ENCODE measurements at regions not wholly inside any gene's neighbourhood (a gene's known extent, or its start where the extent isn't known, plus 50 kb on each side); places are given as distances from the start of the nearest gene placed in this dataset.

DNA sequence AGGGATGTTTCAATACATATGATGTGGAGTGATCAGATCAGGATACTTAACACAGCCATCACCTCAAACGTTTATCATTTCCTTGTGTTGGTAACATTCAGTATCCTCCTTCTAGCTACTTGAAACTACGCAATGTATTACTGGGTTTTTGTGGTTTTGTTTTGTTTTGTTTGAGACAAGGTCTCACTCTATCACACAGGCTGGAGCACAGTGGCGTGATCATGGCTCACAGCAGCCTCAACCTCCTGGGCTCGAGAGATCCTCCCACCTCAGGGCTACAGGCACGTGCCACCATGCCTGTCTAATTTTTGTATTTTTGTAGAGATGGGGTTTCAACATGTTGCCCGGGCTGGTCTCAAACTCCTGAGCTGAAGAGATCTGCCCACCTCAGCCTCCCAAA is 70.2 kb upstream of the BCL11B start:
- CTCF ChIA-PET, result no interaction called here
- Histone ChIP-seq H3K79me1 (ENCODE audit: low read depth in 1 of 2, low read length in 2 of 2) (no peaks in the 10 kb centered on the region), H3K56ac (ENCODE audit: extremely low read depth, insufficient read depth, low read length) (no peak overlapping the region), H3K27ac (ENCODE audit: insufficient read depth, low read length) (no peak overlapping the region), H3K36me3 (ENCODE audit: control insufficient read depth, insufficient read depth, low read length) (no peaks in the 10 kb centered on the region), H4K8ac (ENCODE audit: low read depth in 2 of 2, low read length in 2 of 2) (no peak overlapping the region), H2BK20ac (ENCODE audit: low read depth, low read length) (no peak overlapping the region), H4K20me1 (ENCODE audit: insufficient read depth, low read length) (no peaks in the 10 kb centered on the region), H3K4me3 (ENCODE audit: insufficient read depth, low read depth, low read length) (no peak overlapping the region), H3K9me1 (ENCODE audit: insufficient read depth, low read length) (no peaks in the 10 kb centered on the region), H3K27me3 (ENCODE audit: control insufficient read depth, insufficient read depth, low read length) (no peaks in the 10 kb centered on the region; the same call in none of the 2 replicates), H3K4ac (ENCODE audit: low read depth, low read length) (no peak overlapping the region), H2BK15ac (ENCODE audit: low read depth, low read length) (no peak overlapping the region), H3K18ac (ENCODE audit: low read depth, low read length) (no peak overlapping the region), H3K4me2 (ENCODE audit: low read depth, low read length) (no peak overlapping the region), H3K9me3 (ENCODE audit: control insufficient read depth, insufficient read depth, low read length) (no peaks in the 10 kb centered on the region), H2AK9ac (replicated peaks; ENCODE audit: low read depth, low read length, poor library complexity) (no peak overlapping the region), H2AK5ac (ENCODE audit: low read depth, low read length) (no peak overlapping the region), H2AFZ (replicated peaks; ENCODE audit: low read length, poor library complexity) (no peak overlapping the region), H4K91ac (ENCODE audit: insufficient read depth, low read depth, low read length) (no peak overlapping the region), H3K14ac (replicated peaks; ENCODE audit: low read depth, low read length) (no peak overlapping the region), H4K5ac (ENCODE audit: low read depth, low read length) (no peak overlapping the region), H2BK5ac (ENCODE audit: low read depth, low read length, poor library complexity, severe bottlenecking) (no peak overlapping the region), H3K4me1 (ENCODE audit: control insufficient read depth, insufficient read depth, low read length) (no peaks in the 10 kb centered on the region), H3K9ac (ENCODE audit: low read depth, low read length) (no peak overlapping the region), H3K23ac (ENCODE audit: low read depth, low read length) (no peak overlapping the region), H2BK120ac (ENCODE audit: low read depth, low read length) (no peak overlapping the region)
- no TSS peak for BruUV-seq (replicated peaks)
- no peak for TF ChIP-seq BHLHE40 (IDR thresholded peaks at IDR 0.05; ENCODE audit: low read depth, low read length)
- no peak for TF ChIP-seq CEBPB (IDR thresholded peaks at IDR 0.05; ENCODE audit: low read depth, low read length)
- no peak for TF ChIP-seq SMC3 (IDR thresholded peaks at IDR 0.05; ENCODE audit: low read depth, low read length)
- no peak for TF ChIP-seq CHD1 (IDR thresholded peaks at IDR 0.05; ENCODE audit: low read depth, low read length)
- TF ChIP-seq, protein P1, sequence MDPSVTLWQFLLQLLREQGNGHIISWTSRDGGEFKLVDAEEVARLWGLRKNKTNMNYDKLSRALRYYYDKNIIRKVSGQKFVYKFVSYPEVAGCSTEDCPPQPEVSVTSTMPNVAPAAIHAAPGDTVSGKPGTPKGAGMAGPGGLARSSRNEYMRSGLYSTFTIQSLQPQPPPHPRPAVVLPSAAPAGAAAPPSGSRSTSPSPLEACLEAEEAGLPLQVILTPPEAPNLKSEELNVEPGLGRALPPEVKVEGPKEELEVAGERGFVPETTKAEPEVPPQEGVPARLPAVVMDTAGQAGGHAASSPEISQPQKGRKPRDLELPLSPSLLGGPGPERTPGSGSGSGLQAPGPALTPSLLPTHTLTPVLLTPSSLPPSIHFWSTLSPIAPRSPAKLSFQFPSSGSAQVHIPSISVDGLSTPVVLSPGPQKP (IDR thresholded peaks at IDR 0.05; ENCODE audit: borderline replicate concordance, low read depth, low read length), result no peak
- in situ Hi-C loops (cut with MboI; ENCODE audit: low sequenced_read_pairs) (no loop called here), intact Hi-C loops (cut with micrococcal nuclease) (no loop called here), dilution Hi-C loops (cut with HindIII; ENCODE audit: low sequenced_read_pairs, unreplicated experiment) (no loop called here)
- DNase-seq (no peak), ATAC-seq (ENCODE audit: low read depth) (no peak)
- POLR2A ChIA-PET (ENCODE audit: unreplicated experiment), result no interaction called here
- WGBS, 2 experiments (ENCODE audit: extremely low coverage in 2 of 2, insufficient read length in 1 of 2), result no CpG with 5 or more reads among the region's 6 CpGs
